Embryonic facial prominence (tissue), 1 donor: ENCODE measurements at regions not wholly inside any gene's neighbourhood (a gene's known extent, or its start where the extent isn't known, plus 50 kb on each side); places are given as distances from the start of the nearest gene placed in this dataset.

Experiments used
- DNase-seq: peaks from one replicate; pipeline ENCODE4 v3.0.0-alpha.2; 2016; ENCODE audit errors: extremely low spot score

DNA sequence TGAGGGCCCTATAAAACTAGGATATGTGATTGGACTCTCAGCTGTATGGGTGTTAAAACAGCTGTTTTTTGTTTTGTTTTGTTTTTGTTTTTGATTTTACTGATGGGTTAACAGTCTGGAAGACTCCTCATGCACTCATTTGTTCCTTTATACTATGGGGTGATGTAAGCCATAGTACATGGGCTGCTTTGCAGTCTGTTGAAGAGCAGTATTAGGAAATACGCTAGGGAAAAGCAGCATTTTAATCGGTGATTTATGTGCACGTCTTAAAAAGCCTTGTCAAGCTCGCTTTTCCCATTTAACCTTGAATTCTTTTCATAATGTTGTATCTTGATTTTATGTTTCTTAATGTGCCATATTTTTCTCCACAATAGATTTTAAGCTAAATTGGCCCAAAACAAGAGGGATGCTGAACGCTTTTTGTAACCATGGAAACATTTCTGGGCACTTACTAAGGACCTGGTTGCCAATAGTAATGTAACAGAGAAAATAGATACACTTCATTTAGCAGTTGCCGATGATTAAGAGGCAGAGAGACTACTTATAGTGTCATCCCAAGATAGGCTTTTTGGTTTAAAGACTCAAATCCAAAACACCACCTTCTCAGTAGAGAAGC lies 244.0 kb downstream of the SNAPC1 start:
- DNase-seq = no peak

DNA sequence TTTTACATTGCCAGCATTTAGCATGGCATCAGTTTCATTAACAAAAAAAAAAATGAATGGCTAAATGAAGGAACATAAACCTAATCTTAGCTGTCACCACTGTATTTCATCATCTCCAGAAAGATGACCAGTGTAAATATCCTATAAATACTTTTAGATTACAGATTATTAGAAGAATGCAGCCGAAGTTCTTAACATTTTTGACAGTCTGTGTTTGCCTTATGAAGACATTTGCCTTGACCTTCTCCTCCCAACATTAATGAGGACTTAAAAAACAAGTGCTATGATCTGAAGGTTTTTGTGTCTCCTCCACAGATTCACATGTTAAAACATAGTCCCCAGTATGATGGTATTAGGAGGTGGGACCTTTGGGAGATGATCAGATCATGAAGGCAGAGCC lies 253.0 kb downstream of the SNAPC1 start:
- DNase-seq = no peak

DNA sequence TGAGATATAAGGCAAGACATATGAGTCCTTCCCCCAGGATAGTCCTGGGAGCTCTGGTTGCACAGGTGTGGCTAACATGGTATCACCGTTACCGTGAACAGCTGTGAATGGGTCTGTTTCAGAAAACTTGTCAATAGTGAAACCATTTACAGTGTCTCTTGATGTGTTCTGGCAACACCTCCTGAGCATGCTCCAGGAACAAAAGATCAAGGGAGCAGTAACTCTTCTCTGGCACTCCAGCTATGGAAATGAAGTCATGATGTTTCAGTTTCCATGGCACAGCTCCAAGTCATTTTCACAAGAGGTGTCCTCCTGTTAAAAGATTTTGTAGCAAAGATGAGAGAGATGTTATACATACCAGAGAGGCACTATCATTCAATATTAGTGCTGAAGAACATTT lies 253.7 kb downstream of the SNAPC1 start:
- DNase-seq = no peak

DNA sequence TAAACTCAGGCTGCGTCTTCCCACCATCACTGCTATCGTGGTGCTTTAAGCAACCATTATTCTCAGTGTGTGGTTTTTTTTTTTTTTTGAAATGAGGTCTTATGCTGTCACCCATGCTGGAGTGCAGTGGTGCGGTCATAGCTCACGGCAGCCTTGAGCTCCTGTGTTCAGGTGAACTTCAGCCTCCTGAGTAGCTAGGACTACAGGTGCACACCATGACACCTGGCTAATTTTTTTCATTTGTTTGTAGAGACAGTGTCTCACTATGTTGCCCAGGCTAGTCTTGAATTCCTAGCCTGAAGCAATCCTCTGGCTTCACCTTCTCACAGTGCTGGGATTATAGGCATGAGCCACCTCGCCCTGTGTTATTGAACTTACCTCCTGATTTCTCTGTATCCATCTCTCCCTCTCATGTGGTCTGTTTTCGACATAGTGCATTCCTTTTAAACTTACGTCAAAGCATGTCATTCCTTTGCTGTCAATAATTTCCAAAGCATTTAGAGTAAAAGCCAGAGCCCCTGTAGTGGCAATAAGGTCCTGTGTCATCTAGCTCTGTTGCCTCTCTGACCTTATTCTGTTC lies 255.5 kb downstream of the SNAPC1 start:
- no peak for DNase-seq

DNA sequence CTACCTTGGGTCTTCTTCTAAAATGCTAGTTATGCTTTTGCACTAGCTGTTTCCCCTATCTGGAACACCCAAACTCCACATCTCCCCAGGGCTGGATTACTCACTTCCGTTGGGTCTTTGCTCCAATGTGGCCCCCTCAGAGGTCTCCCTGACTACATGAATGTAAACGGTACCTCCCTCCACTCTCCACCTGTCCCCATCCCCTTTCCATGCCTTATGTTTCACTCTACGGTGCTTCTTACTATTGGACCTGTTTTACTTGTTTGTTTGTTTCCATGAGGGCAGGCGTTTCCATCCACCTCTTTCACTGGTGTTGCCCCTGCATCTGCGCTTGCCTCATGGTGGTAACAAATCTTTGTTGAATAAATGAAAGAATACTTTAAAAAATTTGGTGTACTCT lies 256.4 kb downstream of the SNAPC1 start:
- DNase-seq = no peak

DNA sequence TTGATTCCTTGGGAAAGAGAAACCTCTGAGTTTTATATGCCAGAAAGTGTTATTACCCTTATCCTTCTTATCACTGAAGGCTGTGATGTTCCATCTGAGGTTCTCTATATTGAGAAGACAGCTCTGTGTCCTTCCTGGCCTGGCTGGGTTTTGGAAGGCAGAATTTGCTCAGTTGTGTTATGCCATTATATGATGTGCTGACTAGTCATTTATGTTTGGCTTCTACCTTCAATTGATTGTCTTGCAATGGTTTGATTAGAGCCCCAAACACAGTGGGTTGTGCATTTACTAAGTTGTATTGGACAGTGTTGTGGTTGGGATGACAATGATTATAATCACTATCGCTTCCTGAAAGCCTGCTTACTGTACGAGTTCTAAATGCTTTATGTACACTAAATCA lies 265.7 kb downstream of the SNAPC1 start:
- DNase-seq = no peak

DNA sequence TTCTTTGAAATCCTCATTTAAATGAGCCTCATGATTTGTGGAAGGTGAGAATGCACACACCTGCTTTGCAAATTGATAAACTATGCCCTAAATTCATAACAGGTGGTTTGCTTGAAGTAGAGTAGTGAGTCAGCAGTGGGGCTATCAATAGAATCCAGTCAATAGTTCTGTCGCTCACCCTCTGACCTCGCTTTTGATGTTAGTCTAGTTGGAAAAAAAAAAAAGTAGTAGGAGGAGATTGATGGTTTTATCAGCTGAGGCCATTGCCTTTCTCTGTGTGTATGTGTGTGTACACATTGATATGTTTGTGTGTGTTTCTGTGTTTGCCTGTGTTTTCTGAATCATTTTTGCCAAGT lies 267.3 kb downstream of the SNAPC1 start:
- no peak for DNase-seq

DNA sequence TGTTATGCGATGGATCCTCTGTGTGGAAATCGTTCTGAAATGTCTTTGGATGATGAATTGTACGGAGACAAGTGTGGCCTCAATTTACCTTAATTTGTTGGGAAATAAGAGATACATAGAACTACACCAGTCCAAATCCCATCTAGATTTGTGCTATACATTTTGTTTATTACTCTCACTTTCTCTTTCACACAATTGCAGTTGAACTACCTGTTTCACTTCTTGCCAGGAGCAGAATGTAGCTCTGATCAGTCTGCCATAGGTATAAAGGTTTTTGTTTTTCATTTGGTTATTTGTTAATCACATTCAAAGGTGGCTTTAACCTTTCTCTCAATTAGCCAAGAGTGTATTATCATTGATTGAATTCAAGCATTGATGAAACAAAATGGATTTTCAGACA lies 268.2 kb downstream of the SNAPC1 start:
- DNase-seq = no peak

DNA sequence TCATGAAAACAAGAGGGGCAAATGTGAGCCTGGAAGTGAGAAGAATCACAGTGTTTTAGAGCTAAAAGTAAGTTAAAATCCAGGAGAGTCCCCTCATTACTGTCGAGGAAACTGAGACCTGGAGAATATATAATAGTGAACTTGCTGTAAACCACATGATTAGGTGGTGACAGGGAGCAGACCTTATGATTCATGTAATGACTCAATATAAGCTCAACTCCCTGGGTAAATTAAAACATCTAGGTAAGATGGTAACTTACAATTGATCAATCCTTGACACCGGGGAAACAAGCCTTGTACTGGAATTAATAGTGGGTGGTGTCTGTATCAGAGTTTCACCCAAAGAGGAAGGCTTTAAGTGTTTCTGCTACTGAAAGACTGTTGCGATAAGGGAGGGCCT lies 269.3 kb downstream of the SNAPC1 start:
- DNase-seq = no peak

DNA sequence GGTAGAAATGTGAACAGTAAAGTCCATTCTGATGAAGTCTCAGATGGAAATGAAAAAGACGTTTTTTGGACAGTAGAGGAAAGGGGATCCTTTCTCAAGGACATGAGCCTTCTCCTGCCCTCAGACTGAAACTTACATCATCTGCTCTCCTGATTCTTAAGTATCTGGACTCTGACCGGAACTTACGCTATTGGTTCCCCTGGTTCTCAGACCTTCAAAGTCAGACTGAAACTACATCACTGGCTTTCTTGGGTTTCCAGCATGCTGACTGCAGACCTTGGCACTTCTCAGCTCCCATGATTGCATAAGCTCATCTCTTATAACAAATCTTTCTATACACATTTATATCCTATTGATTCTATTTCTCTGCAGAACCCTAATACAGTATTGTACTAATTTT lies 291.0 kb downstream of the SNAPC1 start:
- no peak for DNase-seq

DNA sequence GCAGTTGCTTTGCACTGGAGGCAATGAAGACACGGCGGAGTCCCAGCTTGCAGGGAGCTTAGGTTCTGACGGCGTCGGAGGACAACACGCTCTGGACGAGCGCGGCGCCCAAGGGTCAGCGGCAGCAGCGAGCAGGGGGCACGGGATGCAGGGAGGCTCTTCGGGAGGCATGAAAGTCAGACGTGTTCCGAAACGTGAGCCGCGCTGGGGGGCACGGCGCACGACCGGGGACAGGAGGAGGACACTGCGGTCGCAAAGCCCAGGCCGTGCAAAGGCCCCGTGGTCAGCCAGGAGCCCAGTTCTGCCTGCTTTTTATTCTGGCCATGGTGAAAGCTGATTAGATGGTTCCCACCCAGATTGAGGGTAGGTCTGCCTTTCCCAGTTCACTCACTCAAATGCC lies 294.6 kb downstream of the SNAPC1 start:
- DNase-seq = no peak

DNA sequence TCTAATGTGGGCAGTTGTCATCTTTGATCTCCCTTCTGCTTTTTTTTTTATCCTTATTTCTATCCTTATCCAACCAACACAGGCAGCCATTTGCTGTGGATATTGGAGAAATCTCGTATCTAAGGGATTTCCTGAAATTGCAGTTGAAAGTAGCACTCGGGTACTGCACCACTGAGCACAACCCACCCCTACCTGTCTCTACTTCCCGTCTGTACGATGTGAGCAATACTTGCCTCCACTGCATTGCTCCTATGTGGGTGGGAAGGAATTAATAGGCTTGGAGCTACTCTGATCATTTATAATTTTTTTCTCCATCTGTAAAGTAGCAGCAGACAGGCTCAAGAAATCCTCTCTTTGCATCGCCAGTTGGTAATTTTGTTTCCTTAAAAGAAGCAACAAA lies 300.4 kb downstream of the SNAPC1 start:
- DNase-seq = no peak

DNA sequence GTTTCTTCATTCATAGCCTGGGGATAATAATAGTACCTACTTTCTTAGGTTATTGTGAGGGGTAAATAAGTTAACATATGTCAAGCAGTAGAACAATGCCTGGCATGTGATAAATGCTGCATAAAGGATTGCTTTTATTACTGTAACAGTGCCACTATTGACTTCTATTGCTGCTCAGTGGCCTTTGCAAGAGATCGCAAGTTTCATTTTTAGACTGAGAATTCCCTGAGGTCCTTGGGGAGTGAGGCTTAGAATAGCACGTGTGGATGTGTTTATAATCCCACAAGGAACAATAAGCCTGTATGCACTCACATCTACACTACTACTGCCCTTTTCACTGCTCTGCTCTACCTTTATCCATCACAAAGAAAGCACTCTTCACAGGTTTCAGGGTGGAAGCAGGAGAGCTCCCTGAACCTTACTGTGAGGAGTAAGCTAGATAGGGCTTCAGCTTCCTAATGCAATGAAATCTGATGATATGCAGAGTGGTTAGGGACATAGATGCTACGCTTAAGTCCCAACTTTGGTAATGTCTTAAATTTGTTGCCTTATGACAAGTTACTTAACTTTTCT lies 302.6 kb downstream of the SNAPC1 start:
- no peak for DNase-seq

DNA sequence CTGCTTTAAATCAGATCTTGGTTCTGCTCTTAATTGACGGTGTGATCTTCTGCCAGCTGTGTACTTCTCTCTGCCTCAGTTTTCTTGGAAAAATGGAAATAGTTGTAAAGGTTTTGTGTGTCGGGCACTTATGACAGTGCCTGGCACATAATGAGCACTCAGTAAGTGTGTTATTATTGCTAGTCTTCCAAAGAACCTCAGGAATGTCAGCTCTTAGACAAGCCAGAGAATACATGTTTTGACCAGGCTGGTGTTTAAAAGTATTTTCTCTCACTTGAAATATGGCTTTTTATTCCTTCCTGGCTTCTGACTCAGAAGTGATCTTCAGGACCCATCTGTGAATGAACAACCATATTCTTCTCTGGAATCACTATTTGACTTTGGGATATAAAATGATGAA lies 304.1 kb downstream of the SNAPC1 start:
- no peak for DNase-seq

DNA sequence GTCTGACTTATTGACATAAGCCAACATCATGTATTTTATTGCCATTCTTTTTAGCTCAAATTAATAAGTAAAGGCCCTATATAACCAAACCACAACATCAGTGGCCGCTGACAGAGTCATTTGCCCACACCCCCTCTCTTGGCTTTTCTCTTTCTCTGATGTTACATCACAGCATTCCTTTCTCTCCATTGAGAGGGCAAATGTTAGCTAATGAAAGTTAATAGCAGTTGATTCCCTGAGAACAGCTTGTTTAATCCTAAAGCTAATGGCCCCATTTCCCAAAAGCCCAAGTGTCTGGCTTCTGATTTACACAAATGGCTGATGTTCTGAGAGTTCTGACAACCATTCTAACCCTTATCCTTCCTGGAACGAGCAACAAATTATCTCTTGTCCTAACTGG lies 308.8 kb downstream of the SNAPC1 start:
- no peak for DNase-seq

DNA sequence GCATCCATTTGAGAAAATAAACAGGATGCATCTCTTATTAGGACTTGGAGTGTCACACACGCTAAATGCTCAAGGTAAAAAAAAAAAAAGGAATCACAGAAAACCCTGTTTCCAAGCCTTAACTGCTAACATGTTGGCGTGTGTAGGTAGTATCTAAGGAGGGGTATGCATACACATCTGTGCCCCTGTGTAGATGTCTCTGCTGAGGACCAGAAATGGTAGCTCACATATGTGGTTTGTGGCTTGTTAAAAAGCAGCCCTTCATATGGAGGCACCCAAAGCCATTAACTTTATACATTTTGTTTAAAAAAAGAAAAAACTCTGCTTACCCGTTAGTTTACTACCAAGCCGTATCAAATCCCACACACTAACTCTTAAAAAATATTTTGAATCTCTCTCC lies 314.1 kb downstream of the SNAPC1 start:
- no peak for DNase-seq

DNA sequence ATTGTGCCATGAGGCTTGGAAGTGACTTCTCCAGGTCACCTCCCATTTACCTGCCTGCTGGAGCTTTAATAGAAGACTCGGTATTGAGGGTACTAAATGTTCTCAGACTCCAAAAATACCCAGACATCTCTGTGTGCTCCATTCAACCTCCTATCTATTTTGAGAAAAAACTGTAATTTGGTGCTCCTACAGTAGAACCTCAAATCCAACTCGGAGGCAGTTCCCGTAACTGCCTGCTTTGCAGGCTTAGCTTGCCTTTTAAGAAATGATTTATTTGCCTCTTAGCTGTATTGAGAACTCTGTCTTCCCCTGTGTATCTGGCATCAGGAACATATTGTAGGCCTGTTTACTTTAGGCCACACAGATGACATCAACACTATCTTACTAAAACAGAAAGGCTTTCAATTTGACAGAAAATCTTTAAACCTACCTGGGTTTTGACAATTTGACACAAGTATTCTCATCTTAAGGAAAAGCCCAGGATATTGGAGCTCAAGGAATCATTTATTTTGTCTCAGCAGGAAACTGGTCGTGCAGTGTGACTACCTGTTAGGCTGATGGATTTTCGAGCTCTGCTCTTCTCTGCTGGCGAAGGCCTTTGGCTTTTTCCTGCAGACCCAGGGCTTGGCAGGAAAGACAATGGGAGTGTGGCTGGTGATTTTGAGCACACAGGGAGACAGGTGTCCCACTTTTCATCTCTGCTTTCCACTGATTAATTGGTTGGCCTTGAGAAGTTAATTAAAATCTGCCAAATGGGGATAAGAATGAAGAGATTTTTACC lies 314.8 kb downstream of the SNAPC1 start:
- no peak for DNase-seq

DNA sequence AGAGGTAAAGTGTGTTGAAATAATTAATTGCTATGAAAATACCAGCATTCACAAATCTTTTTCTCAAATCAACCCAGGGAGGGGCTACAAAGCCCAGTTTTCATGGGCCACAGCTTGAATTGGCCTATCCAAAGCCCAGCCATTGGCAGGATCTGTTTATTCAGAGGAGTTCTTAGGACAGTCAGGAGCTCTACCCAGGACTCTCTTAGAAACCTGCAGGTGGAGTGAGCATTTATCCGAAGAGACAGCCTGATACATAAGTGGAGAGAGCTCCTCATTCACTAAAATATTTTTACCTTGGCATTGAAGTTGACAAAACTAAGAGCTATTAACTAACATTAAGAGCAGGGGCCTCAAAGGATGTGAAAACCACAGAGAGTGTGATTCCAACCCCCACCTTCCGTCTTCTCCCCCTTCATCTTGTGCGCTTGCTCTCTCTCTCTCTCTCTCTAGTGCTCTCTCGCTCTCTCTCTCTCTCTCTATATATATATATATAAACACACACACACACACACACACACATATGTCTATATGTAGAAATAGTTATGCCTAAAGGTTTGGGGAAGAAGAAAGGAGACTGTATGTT lies 315.5 kb downstream of the SNAPC1 start:
- no peak for DNase-seq

DNA sequence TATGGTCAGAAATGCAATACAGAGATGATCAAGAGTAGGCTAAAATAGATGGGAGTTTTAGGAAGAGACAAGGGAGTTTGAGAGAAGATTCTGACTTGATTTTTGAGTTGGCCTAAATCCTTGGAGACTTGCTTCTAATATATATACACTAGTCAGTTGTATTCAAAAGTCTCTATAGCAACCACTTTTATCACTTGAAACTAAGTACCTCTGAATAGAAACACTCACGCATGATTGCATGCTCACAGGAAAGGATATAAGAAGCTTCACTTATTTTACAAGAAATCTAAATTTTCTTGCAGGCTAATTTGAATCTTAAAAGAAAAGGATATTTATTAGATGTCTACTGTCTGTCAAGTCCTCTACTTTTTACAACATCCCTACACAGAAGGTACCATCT lies 316.8 kb downstream of the SNAPC1 start:
- no peak for DNase-seq

DNA sequence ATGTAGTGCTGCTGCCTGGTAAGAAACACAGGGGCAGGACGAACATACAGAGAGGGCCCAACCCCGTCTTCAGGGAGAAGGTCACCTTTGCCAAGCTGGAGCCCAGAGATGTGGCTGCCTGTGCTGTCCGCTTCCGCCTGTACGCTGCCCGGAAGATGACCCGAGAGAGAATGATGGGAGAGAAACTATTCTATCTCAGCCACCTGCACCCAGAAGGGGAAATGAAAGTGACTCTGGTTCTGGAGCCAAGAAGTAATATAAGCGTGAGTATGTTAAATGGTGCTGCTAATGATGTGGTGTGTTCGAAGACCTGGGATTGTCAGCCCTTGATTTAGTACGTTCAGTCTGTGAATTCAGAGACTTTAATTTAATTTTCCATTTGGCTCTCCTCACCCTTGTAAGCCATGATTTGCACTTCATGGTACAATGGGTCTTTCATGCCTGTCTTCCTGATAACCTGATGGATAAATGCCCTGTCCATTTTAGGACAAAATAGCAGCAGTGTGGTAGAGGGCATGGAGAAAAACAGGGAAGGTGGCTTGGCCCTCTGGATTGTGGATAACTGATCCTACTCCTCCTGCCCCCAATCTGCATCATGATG lies 318.9 kb downstream of the SNAPC1 start:
- no peak for DNase-seq

DNA sequence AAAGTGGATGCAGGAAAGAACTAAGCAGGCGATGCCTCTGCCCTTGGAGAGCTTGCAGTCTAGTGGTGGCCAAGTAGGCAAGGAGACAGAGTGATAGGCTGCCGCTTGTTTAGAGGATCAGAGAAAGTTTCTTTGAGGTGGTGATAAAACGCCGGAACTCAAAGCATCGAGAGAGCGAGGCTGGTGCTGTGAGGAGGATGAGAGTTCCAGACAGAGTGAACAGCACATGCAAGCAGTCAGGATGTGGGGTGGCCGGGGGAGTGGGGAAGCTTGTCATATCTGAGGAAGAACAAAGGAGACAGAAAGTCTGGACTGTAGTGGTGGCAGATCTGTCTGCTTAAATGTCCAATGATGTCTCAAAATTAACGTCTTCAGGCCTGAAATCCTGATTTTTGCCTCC lies 319.7 kb downstream of the SNAPC1 start:
- no peak for DNase-seq

DNA sequence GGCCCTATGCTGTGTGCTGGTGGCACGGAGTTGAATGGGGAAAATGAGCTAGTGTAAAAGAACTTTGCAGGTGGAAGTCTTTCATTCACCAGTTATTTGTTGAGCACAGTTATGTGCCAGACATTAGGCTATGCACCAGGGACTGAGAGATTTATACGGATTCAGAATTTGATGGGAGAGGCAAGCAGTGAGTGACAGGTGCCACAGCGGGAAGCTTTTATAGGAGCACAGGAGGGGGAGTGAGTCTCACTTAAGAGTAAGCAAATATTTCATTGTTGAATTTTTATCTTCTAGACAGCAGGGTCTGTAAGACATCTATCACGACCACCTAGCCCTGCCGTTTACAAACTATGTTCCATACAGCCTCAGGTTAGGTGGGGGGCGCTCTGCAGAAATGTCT lies 320.6 kb downstream of the SNAPC1 start:
- DNase-seq = no peak
